Limb (tissue), 2 donors: ENCODE measurements at regions not wholly inside any gene's neighbourhood (a gene's known extent, or its start where the extent isn't known, plus 50 kb on each side); places are given as distances from the start of the nearest gene placed in this dataset.
"Not testable (repeated sequence)": the region's sequence is repeated elsewhere in the genome, so short reads cannot be mapped to it uniquely, and the experiment has no call there.

Experiments used
- DNase-seq, 2 donors: peaks; one replicate each; pipeline ENCODE4 v3.0.0-alpha.2; 2016; ENCODE audit errors: extremely low spot score in 2 of 2

DNA sequence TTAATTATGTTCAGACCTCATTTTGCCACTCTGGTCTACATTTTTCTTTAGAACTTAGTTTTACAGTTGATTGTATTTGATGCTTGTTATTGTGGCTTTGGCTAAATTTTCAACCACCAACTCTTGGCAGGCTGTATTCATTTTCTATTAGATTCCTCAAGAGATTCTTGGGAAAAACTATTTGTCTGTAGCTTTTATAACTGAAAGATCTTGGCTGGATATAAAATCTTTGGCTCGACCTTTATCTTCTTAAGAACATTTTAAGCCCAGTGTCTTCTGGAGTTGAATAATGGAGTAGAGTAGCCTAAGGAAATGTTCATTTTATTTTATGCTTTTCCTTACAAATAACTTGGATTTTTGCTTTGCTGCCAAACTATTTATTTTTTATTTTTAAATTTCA, 848.5 kb downstream of the PCDH17 start:
- DNase-seq, result peak in 1 of 2 donors; percentile 21

DNA sequence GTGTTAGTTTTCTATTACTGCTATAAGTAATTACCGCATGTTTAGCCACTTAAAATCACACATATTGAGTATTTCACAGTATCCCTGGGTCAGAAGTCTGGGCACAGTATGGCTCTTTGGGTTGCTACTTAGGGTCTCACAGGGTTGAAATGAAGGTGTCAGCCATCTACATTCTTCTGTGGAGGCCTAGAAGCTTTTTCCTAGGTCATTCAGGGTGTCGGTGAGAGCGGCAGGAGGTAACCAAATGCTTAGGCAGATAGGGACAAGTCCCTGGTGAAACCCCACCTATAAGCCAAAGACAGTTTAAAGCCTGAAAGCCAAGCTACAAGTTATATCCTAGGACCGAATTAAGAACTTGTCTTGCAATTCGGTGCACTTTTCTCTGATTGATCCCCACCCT, 856.7 kb downstream of the PCDH17 start:
- no peak for DNase-seq

DNA sequence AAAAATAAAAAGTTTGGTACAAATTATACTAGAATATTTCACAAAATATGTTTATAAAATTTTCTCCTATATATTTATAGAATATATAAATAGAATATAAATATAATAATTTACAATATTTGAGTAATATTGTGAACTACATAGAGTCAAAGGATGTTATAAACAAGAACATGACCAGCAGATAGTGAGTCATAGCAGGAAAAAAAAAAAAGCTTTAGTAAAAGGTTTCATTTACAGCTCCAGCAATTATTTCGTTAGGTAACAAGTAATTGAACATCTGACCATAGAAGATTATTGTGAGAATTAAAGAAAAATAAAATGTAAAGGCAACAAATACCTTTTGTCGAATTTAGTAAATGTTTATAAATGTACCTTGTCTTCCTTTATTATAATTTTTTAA, 864.1 kb downstream of the PCDH17 start:
- no peak for DNase-seq

DNA sequence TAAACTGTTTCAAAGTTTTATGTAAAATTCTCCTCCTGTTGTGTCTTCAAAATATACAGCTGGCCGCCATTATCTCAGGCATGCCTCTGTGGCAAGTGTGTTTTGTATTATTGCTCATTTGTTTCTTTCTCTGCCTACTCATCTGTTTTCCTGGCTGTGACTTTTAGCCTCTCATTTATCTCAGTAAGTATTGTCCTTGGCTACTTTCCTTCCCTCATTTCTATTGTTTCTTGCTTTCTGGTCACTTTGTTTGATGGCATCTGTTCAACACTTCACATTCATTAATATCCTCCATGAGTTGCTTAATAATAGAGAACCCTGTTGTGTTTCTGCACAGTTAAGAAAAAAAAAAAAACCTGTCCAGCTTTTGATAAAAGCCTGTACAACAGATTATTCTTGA, 869.4 kb downstream of the PCDH17 start:
- DNase-seq, result no peak

DNA sequence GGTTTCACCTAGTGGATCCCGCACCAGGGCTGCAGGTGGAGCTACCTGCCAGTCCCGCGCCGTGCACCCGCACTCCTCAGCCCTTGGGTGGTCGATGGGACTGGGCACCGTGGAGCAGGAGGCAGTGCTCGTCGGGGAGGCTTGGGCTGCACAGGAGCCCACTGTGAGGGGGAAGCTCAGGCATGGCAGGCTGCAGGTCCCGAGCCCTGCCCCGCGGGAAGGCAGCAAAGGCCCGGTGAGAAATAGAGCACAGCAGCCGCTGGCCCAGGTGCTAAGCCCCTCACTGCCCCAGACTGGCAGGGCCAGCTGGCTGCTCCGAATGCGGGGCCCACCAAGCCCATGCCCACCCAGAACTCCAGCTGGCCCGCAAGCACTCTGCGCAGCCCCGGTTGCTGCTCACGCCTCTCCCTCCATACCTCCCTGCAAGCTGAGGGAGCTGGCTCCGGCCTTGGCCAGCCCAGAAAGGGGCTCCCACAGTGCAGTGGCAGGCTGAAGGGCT, 872.7 kb downstream of the PCDH17 start:
- not testable (repeated sequence) for DNase-seq

DNA sequence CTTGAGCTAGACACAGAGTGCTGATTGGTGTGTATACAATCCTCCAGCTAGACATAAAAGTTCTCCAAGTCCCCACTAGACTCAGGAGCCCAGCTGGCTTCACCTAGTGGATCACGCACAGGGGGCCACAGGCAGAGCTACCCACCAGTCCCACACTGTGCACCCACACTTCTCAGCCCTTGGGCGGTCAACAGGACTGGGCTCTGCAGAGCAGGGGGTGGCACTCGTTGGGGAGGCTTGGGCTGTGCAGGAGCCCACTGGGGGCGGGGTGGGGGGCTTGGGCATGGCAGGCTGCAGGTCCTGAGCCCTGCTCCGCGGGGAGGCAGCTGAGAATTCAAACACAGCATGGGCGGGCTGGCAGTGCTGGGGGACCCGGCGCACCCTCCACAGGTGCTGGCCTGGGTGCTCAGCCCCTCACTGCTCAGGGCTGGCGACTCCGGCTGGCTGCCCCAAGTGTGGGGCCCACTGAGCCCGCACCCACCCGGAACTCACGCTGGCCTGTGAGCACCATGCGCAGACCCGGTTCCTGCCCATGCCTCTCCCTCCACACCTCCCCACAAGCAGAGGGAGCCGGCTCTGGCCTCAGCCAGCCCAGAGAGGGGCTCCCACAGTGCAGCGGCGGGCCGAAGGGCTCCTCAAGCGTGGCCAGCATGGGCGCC, 873.8 kb downstream of the PCDH17 start:
- DNase-seq, result not testable (repeated sequence)

DNA sequence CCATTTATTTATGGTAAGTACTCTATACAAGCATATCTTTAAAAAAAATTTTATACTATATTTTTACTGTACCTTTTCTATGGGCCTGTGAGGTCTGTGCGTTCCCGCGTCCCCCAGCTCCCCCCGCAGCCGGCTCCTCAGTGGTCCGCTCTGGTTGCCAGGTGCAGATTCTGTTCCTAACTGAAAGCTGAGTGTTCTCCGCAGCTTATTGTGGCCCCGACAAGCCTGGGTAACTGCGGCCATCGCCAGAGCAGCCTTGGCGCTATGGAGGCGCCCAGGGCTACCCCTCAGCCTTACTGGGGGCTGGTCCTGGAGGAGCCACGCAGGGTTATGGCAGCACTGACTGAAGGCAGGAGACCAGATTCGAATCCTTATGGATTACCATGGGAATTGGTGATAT, 896.8 kb downstream of the PCDH17 start:
- no peak for DNase-seq

DNA sequence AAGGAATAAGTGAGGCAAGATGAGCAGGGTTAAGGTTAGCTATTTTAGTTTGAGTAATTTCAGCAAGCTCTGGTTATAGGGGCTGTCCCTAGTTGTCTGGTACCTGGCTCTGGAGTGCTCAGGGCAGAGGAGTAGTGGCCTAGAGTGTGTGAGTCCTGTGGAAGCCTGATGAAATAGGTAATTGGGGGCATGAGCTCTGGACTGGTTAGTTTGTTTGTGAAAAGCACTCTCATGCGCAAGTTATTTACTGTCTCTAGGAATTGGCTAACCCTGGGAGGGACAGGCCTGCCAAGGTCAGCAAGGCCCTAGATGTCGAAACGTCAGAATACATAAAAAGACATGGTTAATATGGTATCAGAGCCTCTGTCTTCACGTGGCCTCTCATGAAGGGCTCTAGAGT, 900.1 kb downstream of the PCDH17 start:
- DNase-seq, result no peak

DNA sequence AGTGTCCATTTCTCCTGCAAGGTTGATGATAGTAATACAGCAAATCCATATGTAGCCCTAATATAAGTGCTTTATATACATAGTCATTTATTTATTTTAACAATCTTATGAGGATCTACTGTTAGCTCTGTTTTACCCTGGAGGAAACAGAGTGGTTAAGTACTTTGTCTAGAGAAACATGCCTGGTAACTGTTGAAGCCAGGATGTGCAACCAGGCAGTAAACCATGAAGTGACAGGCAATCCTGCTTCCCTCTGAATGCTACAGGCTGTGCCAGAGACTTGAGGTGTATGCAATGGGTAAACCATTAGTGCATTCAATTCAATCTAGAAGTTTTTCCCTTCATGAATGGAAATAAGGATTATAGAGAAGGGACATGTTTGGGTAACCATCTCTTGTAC, 911.0 kb downstream of the PCDH17 start:
- DNase-seq, result no peak

DNA sequence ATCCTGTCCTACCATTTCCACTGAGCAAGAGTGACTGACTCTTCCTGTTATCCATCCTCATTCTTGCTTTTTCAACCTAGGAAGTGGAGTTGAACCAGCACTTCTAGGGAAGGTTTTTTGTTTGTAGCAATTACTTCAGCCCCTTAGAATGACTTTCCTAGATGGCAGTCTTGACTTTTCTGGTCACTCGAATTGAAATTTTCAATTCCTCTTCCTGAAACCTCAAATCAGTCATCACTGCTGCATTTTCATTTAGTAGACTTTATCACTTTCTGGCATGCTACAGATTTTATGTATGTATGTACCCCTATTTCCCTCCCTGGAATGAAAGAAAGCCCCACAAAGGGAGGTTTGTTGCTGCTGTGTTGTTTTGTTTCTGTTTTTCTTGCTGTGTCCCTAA, 915.9 kb downstream of the PCDH17 start:
- no peak for DNase-seq

DNA sequence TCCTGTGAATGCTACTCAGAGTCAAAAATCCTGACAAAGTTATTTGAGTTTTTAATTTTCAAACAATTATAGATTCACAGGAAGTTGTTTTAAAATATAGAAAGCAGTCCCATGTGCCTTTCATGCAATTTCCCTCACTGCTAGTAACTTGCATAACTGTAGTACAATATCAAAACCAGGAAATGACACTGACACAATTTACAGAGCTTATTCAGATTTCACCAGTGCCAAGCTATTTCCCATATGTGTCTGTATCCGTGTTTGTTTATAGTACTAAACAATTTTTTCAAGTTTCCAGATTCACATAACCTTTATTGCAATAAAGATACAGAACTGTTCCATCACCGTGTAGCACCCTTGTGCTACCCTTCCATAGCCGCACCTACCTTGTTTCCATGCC, 934.6 kb downstream of the PCDH17 start:
- DNase-seq, result peak in 1 of 2 donors; percentile 10

DNA sequence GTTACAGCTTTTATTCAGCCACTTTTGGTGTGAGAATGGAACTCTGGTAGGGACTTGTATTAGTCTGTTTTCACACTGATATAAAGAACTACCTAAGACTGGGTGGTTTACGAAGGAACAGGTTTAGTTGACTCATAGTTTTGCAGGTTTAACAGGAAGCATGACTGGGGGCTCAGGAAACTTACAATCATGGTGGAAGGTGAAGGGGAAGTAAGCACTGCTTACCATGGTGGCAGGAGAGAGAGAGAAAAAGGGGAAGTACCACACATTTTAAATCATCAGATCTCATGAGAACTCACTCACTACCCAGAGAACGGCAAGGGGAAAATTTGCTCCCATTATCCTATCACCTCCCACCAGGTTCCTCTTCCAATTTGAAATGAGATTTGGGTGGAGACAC, 942.2 kb downstream of the PCDH17 start:
- DNase-seq, result no peak

DNA sequence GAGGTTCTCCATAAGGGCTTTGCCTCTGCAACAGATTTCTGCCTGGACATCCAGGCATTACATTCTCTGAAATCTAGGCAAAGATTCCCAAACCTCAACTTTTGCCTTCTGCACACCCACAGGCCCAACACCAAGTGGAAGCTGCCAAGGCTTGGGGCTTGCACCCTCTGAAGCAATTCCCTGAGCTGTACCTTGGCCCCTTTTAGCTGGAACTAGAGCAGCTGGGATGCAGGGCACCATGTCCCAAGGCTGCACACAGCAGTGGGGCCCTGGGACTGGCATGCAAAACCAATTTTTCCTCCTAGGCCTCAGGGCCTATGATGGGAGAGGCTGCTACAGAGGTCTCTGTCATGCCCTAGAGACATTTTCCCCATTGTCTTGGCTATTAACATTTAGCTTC, 943.2 kb downstream of the PCDH17 start:
- no peak for DNase-seq

DNA sequence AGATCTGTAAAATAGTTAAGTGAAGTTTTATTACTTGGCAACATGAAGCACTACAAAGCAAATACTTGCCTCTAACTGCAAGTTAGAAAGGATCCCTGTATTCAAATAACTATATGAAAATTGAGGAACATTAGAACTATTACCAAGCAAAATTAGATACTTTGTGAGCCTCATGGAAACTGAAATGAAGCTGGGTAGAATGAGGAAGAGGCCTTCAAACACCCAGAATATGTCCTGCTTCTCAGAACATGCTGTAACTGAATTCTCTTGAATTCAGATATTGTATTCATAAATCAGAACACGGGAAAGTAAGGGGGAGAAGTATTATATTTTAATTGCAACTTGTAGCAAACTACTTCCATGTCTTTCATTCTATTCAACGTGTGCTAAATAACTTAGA, 947.9 kb downstream of the PCDH17 start:
- no peak for DNase-seq

DNA sequence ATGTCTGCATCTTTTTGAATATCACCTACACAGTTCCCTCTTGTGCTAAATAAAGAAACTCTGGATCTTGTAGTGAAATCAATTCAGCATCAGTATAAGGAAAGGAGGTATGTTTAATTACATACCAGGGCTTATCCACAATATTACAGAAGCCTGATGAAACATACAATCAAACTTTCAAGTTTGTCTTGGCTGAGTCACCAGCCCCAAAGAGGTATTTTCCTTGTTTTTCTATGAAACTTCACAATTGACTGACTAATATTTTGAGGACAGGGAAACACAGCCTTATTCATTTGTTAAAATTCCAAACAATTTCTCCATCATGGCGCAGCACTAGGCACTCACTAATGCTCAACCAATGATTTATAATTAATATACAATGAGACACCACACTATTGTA, 952.4 kb downstream of the PCDH17 start:
- DNase-seq, result no peak

DNA sequence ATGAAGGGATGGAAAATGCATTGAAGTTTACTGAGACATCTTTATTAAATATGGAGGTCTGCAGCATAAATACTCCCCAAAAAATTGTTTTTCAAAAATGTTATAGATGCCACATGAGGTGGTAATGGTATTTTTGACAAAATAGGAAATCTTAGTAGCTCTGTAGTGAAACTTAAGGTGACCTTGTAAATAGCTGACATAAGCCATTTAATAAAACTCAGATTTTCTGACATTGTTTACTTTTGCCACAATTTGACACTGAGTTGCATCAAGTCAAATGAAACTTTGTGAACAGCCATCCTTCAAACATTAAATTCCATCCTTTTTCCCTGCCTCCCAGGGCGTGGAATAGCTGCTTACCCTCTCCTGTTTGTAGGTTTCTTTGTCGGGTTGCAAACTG, 953.1 kb downstream of the PCDH17 start:
- DNase-seq, result no peak

DNA sequence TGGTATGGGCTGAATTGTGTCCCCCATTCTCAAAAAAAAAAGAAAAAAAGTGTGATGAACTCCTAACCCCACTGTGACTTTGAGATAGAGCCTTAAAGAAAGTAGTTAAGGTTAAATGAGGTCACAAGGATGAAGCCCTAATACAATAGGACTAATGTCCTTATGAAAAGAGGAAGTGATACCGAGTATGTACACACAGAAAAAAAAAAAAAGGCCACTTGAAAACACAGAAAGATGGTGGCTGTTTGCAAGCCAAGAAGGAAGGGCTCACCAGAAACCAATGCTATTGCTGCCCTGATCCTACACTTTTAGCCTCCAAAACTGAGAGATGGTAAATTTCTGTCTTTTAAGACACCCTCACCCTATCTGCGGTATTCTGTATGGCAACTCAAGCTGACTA, 955.6 kb downstream of the PCDH17 start:
- no peak for DNase-seq

DNA sequence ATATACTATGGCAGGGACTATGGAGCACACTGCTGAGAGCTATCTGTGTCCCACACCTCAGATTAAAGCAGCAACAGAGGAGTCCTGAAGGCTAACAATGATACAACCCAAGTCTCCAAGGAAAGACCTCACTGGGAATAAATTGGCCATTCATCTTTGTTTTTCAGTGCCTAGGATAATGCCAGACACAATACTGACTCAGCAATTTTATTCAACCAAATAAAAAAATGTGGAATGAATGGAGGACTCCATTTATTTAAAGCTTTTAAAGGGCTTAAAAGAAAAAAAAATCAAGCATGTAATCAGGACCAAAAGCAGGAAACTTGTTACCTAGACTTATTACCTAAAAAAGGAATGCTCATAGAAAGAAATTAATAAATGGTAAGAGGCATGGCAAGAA, 960.5 kb downstream of the PCDH17 start:
- no peak for DNase-seq

DNA sequence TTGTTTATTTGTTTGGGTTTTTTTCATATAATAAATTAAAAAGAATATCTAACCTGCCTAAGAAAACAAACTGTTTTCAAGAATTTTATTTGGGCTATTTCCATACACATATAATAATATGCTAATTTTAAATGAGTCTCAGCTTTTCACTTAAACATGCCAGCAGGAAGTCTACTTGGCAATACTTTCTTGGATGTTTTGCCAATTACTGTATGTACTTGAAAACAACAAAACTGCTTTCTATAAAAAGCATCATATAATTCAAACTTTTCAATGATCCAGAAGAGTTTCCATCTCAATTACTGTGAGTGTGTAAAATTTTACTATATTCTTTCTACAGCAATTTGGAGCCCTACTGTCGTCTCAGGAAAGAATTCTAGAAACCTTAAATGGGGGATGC, 961.2 kb downstream of the PCDH17 start:
- no peak for DNase-seq

DNA sequence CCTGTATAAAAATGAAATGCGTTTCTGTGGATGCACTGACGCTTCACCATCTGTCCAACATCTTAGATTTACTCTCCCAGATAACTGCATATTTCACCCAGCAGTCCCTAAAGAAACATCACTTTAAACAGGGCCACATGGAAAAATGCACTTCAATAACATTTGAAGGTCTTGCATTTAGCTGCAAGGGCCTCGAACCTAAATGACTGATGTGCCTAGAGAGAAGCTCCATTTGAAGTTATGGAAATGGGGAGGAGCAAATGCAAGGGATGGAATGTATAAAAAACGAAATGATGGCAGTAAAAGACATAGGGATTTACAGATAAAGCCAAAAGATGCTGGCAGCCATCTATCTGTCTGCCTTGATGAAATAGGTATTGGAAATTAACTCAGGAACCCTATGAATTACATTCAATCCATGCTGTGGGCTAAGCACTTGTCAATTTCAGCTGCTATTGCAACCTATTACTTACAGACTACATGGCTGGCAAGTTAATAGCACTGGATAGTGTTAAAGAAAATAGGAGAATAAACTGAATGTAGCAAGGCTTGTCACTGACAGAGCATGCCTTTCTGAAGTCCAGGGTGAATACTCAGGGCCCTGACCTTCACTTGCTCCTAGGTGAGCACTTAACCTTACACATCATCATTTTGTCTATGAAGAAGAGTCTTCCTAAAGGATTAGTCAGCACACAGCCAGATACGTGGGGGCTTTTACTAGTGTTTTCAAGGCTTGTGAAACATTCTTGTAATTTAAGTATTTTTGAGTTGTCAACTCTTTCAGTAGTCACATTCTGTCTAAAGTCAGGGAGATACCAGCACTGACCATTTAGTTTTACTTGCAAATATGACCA, 963.4 kb downstream of the PCDH17 start:
- no peak for DNase-seq

DNA sequence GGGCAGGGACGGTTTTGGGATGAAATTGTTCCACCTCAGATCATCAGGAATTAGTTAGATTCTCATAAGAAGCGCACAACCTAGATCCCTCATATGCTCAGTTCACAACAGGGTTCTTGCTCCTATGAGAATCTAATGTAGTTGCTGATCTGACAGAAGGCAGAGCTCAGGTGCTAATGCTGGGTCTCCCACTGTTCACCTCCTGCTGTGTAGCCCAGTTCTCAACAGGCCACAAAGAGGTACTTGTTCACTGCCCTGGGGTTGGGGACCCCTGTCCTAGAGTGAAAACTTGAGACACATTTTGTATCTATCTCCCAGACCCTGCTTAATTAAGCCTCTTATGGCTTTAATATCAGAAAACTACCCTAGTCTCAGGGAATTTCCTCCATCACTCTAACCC, 966.0 kb downstream of the PCDH17 start:
- DNase-seq, result no peak

DNA sequence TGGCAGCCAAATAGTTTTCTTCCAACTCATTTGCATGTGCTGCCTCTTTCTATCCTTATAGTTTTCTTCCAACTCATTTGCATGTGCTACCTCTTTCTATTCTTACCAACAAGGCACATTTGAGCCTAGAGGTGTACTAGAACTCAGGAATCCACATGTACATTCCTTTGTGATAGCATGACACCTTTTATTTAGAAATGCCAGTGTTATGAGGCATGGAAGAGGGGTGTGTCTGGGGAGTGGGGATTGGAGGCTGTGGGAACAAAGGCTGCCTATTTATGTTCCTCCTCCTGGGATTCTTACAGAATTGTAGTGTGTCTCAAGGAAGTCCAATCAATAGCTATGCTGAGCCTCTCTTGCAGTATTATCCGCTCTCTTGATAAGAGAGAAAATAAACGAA, 966.7 kb downstream of the PCDH17 start:
- DNase-seq, result no peak

DNA sequence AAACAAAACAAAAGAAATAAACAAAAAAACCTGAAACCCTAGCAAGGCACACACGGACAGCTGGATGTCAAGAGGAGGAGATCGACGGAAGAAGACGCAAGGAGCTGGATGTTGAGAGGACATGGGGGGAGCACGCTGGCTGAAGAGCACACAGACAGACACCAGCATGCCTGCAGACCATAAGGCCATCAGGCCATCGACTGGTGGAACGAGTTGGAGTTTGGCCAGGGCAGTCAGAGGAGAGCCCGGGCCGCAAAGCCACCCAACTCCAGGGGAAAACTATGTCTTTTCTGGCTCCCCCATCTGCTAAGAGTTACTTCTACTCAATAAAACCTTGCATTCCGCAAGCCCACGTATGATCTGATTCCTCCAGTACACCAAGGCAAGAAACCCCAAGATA, 979.6 kb downstream of the PCDH17 start:
- DNase-seq, result no peak
